Right kidney (tissue), 1 donor: ENCODE measurements at regions not wholly inside any gene's neighbourhood (a gene's known extent, or its start where the extent isn't known, plus 50 kb on each side); places are given as distances from the start of the nearest gene placed in this dataset.
"Not testable (repeated sequence)": the region's sequence is repeated elsewhere in the genome, so short reads cannot be mapped to it uniquely, and the experiment has no call there.

Experiments
- DNase-seq: peaks from one replicate; pipeline ENCODE4 v3.0.0-alpha.2; 2016

- DNase-seq: not testable (repeated sequence)
These were observed 60.2 kb upstream of the PLGLB2 start for GRCh38 chr2:87687550-87688270.

- DNase-seq: not testable (repeated sequence)
These were observed 55.8 kb upstream of the PLGLB2 start for GRCh38 chr2:87691899-87692592.

- DNase-seq: not testable (repeated sequence)
These were observed 55.0 kb upstream of the PLGLB2 start for GRCh38 chr2:87692914-87693313.

- DNase-seq: not testable (repeated sequence)
These were observed 54.0 kb upstream of the PLGLB2 start for GRCh38 chr2:87693882-87694281.

- DNase-seq: not testable (repeated sequence)
These were observed 52.1 kb upstream of the PLGLB2 start for GRCh38 chr2:87695596-87696323.
